Esophagus squamous epithelium (tissue), 5 donors: ENCODE measurements at regions not wholly inside any gene's neighbourhood (a gene's known extent, or its start where the extent isn't known, plus 50 kb on each side); places are given as distances from the start of the nearest gene placed in this dataset.

Source experiments
- DNase-seq: peaks from one replicate; lab custom pipeline; 2025; lab: John Stamatoyannopoulos, UW
- H3K27ac ChIP-seq, 4 donors: fragments of 200-600 bp; sonication (generic); one replicate each; pipeline ENCODE4 v1.5.1; 2016 to 2019; ENCODE audit warnings: mild to moderate bottlenecking in 1 of 4
- H3K27me3 ChIP-seq, 4 donors: fragments of 200-600 bp; sonication (generic); 1 replicate in 3 of 4; 2 replicates in 1 of 4; pipeline versions ENCODE4 v1.5.1 to v1.6.0; 2017 to 2021; ENCODE audit warnings: antibody characterized with exemption in 1 of 4
- H3K36me3 ChIP-seq, 3 donors: fragments of 200-600 bp; sonication (generic); one replicate each; pipeline ENCODE4 v1.5.1; 2016 to 2019
- H3K4me1 ChIP-seq, 3 donors: fragments of 200-600 bp; sonication (generic); one replicate each; pipeline ENCODE4 v1.5.1; 2017 to 2019
- H3K4me3 ChIP-seq, 4 donors: fragments of 200-600 bp; sonication (generic); 1 replicate in 3 of 4; 2 replicates in 1 of 4; pipeline ENCODE4 v1.5.1; 2016 to 2019; ENCODE audit warnings: mild to moderate bottlenecking in 2 of 4, moderate library complexity in 1 of 4
- H3K9me3 ChIP-seq, 3 donors: fragments of 200-600 bp; sonication (generic); one replicate each; pipeline ENCODE4 v1.5.1; 2016 to 2019
- CTCF ChIP-seq, 6 experiments: fragments of 450-650 bp in 4 of 6; fragments of 200-600 bp in 2 of 6; sonication (generic) in 2 of 6; IDR thresholded peaks; one replicate each; pipeline ENCODE4 v1.5.1; 2016 to 2019; ENCODE audit warnings: antibody characterized with exemption in 6 of 6, mild to moderate bottlenecking in 4 of 6, moderate library complexity in 4 of 6
- POLR2A ChIP-seq, 4 donors: fragments of 450-650 bp; IDR thresholded peaks; one replicate each; pipeline ENCODE4 v1.6.1; 2017; ENCODE audit warnings: antibody characterized with exemption in 4 of 4, mild to moderate bottlenecking in 4 of 4, moderate library complexity in 3 of 4
- WGBS, 2 donors: methylation state at CpG; one replicate each; pipeline ENCODE4 v1.1.5; 2018; 5-methylcytosine and 5-hydroxymethylcytosine counted together
- intact Hi-C: fragments of 100-400 bp; cut with DNase I; formaldehyde crosslinking; loops from one replicate; pipeline ENCODE4 v1.15.0; 2022
- donor health status: DM: yes; HTN: yes; CAD: no.

GRCh38 chr4:187865914-187866313 lies 129.7 kb upstream of the ZFP42 start:
- intact Hi-C loops, result no loop called here
- Histone ChIP-seq H3K27me3 (no peaks in the 10 kb centered on the region), H3K9me3 (no peaks in the 10 kb centered on the region), H3K36me3 (no peaks in the 10 kb centered on the region), H3K4me1 (no peaks in the 10 kb centered on the region), H3K4me3 (no peak overlapping the region), H3K27ac (no peak overlapping the region)
- 65 to 69% methylated on average over 4 of the region's 4 CpGs for WGBS, 2 donors
- no peak for DNase-seq
- TF ChIP-seq CTCF (IDR thresholded peaks at IDR 0.05) (no peak), POLR2A (IDR thresholded peaks at IDR 0.05) (no peak)

- DNase-seq, result no peak
- Histone ChIP-seq H3K27ac (no peak overlapping the region), H3K4me3 (no peak overlapping the region), H3K27me3 (no peaks in the 10 kb centered on the region), H3K9me3 (no peaks in the 10 kb centered on the region), H3K4me1 (no peaks in the 10 kb centered on the region), H3K36me3 (no peaks in the 10 kb centered on the region)
- intact Hi-C loops, result no loop called here
- no peak for TF ChIP-seq POLR2A (IDR thresholded peaks at IDR 0.05)
- TF ChIP-seq CTCF (IDR thresholded peaks at IDR 0.05), result no peak
- WGBS, 2 donors, result 25 to 58% methylated on average over 1 to 2 of the region's 2 CpGs
Measured at GRCh38 chr4:187883049-187883448, 112.5 kb upstream of the ZFP42 start.

GRCh38 chr4:187883836-187884475 lies 111.6 kb upstream of the ZFP42 start:
- 83 to 87% methylated on average over 7 to 8 of the region's 8 CpGs for WGBS, 2 donors
- Histone ChIP-seq H3K4me1 (no peaks in the 10 kb centered on the region), H3K27ac (no peak overlapping the region), H3K36me3 (no peaks in the 10 kb centered on the region), H3K9me3 (no peaks in the 10 kb centered on the region), H3K4me3 (no peak overlapping the region), H3K27me3 (no peaks in the 10 kb centered on the region)
- intact Hi-C loops, result no loop called here
- no peak for DNase-seq
- no peak for TF ChIP-seq CTCF (IDR thresholded peaks at IDR 0.05)
- no peak for TF ChIP-seq POLR2A (IDR thresholded peaks at IDR 0.05)

GRCh38 chr4:187887906-187888305 lies 107.7 kb upstream of the ZFP42 start:
- DNase-seq, result no peak
- WGBS, 2 donors, result 25% methylated on average over 2 of the region's 2 CpGs
- intact Hi-C loops, result no loop called here

GRCh38 chr4:187889651-187890050 lies 105.9 kb upstream of the ZFP42 start:
- Histone ChIP-seq H3K27me3 (no peaks in the 10 kb centered on the region), H3K4me3 (no peak overlapping the region), H3K27ac (no peak overlapping the region), H3K9me3 (no peaks in the 10 kb centered on the region), H3K36me3 (no peaks in the 10 kb centered on the region), H3K4me1 (no peaks in the 10 kb centered on the region)
- intact Hi-C loops, result no loop called here
- no peak for TF ChIP-seq POLR2A (IDR thresholded peaks at IDR 0.05)
- DNase-seq, result no peak
- WGBS, 2 donors, result 87 to 89% methylated on average over 6 of the region's 6 CpGs

More at GRCh38 chr4:187887906-187888305, 107.7 kb upstream of the ZFP42 start:
- H3K9me3 ChIP-seq, result no peaks in the 10 kb centered on the region
- H3K27ac ChIP-seq, result no peak overlapping the region
- no peak for TF ChIP-seq POLR2A (IDR thresholded peaks at IDR 0.05)
- no peak for TF ChIP-seq CTCF (IDR thresholded peaks at IDR 0.05)
- H3K36me3 ChIP-seq, result no peaks in the 10 kb centered on the region
- H3K27me3 ChIP-seq, result no peaks in the 10 kb centered on the region
- no peaks in the 10 kb centered on the region for H3K4me1 ChIP-seq
- no peak overlapping the region for H3K4me3 ChIP-seq

- 75 to 78% methylated on average over 5 of the region's 5 CpGs for WGBS, 2 donors
- TF ChIP-seq CTCF (IDR thresholded peaks at IDR 0.05) (no peak), POLR2A (IDR thresholded peaks at IDR 0.05) (no peak)
- DNase-seq, result no peak
Measured at GRCh38 chr4:187893418-187893817, 102.2 kb upstream of the ZFP42 start.

More at GRCh38 chr4:187893418-187893817, 102.2 kb upstream of the ZFP42 start:
- H3K27me3 ChIP-seq, result no peaks in the 10 kb centered on the region
- no peaks in the 10 kb centered on the region for H3K9me3 ChIP-seq
- no peak overlapping the region for H3K27ac ChIP-seq
- H3K4me1 ChIP-seq, result no peaks in the 10 kb centered on the region
- intact Hi-C loops, result no loop called here
- no peaks in the 10 kb centered on the region for H3K36me3 ChIP-seq
- no peak overlapping the region for H3K4me3 ChIP-seq
